Activated CD8-positive, alpha-beta memory T cell treated with anti-CD3 and anti-CD28 coated beads for 48 hours (primary cell): ENCODE measurements at regions not wholly inside any gene's neighbourhood (a gene's known extent, or its start where the extent isn't known, plus 50 kb on each side); places are given as distances from the start of the nearest gene placed in this dataset.
"Not testable (repeated sequence)": the region's sequence is repeated elsewhere in the genome, so short reads cannot be mapped to it uniquely, and the experiment has no call there.

ENCODE experiments used
- DNase-seq, 3 experiments: peaks; one replicate each; pipeline ENCODE4 v3.0.0-alpha.2; 2020; ENCODE audit warnings: low read depth in 2 of 3, low spot score in 2 of 3

DNA sequence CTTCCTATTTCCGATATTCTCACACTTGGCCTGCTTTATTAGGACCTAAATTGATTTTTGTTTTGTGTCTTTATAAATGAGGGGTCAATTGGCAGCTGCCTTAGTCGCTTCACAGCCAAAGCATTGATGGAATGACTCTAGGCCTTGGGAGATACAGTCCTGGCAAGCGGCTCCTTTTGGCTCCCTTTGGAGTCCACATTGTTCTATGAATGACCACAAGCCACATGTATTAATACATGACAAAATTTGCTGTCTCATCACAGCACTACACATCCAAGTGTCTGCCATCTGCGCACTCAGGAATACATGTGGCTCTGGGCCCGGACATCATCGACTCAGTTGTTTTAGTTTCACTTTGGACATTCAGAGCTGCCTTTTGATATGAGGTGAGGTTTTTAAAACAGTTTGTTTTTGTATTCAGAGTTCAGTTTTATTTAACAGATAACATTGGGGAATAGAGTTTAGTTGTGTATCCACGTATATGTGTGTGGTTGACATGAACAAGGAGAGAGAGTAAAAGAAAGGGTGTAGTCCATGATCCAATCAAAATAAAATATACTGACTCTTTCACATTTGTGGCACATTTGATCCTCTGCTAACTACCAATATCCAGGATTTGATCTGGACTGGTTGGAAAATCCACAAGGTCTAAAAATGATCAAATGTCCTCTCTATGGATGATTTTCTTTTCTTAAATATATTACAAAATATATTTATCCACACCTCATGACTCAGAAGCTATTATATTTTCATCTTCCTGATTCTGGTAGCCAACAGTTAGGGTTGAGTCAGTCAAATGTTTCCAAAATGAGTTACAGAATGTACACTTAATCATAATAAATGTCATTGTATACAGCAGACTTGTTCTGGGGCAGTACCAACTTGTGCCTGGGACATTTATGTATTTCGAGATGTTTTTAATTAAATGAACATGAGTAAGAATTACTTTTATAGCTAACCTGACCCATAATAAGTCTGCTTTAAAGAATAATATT is 114.0 kb upstream of the MTAP start:
- no peak for DNase-seq

DNA sequence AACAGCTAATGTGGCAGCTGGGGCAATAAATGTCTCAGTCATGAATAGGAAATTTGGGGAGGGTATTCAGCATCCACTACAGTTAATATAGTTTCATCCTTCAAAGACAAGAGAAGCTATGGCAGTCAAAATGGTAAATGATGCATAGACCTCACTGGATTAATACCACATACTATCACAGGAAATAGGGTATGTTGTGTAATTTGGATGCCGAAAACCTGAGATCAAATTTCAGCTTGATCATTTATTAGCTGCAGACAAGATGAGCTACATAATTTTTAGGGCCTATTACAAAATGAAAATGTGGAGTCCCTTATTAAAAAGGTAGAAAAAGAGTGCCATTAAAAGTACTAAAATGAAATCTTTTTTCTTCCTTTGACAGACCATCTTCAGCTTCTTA is 112.6 kb upstream of the MTAP start:
- no peak for DNase-seq

- no peak for DNase-seq
Measured at GRCh38 chr9:21690561-21690960, 111.9 kb upstream of the MTAP start.

GRCh38 chr9:21692390-21692789 is 110.0 kb upstream of the MTAP start:
- DNase-seq = no peak

- no peak for DNase-seq
Measured at GRCh38 chr9:21694424-21694823, 108.0 kb upstream of the MTAP start.

- DNase-seq = no peak
Measured at GRCh38 chr9:21695443-21695842, 107.0 kb upstream of the MTAP start.

- DNase-seq = no peak
Measured at GRCh38 chr9:21695874-21696341, 106.5 kb upstream of the MTAP start.

- DNase-seq = no peak
Measured at GRCh38 chr9:21696411-21696871, 106.0 kb upstream of the MTAP start.

DNA sequence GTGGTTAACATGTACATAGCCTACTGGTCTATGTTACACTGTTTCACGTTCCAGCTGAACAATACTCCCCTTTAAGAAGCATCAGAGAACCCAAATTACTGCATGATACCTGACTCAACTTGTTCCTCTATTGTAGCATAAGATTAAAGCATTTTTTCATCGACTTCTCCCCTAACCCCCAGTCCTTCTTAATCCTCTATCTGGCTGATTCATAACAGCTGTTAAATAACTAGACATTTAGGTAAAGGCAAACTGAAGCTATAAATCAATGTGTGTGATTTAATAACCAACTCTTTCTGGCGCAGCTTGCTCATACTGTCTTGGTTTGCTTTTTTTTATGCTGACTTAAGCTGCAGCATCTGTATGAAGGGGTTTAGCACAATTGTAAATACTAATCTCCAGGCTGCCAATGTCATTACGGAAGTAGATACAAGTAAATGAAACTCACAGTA is 94.2 kb upstream of the MTAP start:
- no peak for DNase-seq

- no peak for DNase-seq
Measured at GRCh38 chr9:21708856-21709255, 93.6 kb upstream of the MTAP start.

- peak in 2 of 3 experiments; percentile 35 to 36 for DNase-seq
Measured at GRCh38 chr9:21709464-21710058, 92.9 kb upstream of the MTAP start.

GRCh38 chr9:21710548-21711191 is 91.8 kb upstream of the MTAP start:
- no peak for DNase-seq

DNA sequence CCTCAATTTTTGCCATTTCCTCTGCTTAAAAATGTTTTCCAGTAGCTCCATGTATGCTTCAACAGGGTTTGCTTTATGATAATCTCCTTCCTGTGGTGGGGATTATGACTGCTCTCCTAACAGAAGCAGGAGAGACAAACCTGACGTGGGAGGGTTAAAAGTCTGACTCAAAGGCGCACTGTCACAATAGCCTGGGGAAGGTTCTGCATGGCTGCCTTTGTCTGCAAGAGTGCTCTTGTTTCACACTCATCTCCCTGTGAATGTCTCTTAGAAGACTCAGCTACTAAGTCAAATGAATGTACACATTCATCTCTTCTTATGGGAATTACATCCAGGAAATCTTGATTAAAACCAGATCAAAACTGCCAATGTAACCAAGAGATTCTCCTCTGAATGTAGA is 90.9 kb upstream of the MTAP start:
- no peak for DNase-seq

DNA sequence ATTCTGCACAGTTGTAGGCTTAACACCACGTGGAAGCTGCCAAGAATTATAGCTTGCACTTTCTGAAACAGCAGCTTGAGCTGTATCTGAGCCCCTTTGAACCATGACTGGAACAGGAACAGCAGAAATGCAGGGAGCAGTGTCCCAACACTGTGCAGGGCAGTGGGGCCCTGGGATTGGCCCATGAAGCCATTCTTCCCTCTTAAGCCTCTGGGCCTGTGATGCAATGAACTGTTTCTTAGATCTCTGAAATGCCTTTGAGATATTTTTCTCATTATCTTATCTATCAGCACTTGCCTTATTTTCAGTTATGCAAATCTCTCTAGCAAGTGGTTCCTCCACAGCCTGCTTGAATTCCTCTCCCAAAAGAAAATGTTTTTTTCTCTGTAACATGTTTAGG is 87.0 kb upstream of the MTAP start:
- no peak for DNase-seq

- no peak for DNase-seq
Measured at GRCh38 chr9:21720758-21721157, 81.7 kb upstream of the MTAP start.

GRCh38 chr9:21727411-21727810 is 75.0 kb upstream of the MTAP start:
- DNase-seq = not testable (repeated sequence)

GRCh38 chr9:21728781-21729180 is 73.7 kb upstream of the MTAP start:
- no peak for DNase-seq

GRCh38 chr9:21729648-21730047 is 72.8 kb upstream of the MTAP start:
- no peak for DNase-seq

DNA sequence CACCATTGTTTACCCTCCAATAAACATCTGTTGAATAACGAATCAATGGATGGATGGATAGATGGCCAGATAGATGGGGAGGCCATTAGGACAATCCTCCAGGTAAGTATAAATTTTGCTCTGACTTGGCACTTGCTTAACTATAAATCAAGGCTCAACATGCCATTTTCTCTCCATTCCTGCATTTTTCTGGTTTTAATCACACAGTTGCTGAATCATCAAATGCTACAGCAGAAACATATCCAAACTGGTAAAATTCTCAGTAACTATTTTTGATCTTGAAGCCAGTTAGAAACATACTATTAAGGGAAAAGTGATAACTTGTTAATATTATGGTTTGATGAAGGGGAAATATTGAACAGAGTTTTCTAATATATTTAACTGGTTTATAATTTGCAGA is 71.5 kb upstream of the MTAP start:
- no peak for DNase-seq

DNA sequence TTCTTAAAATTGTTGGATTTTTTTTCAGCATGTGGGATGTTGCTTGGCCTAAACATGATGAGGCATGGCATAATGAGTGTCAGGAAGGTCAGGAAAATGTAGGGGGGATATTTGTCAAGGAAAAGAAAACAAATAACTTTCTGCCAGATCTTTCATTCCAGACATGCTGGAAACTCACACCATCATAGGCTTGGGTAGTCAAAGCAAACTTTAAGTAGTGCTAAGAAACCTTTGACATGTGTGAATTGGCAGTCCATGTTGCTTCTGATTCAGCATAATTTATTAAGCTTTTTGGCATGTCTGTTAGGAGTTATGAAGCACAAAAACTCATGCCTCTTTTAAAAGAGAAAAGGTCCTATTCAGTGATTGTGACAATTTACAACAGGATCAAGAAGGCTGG is 61.3 kb upstream of the MTAP start:
- no peak for DNase-seq

- no peak for DNase-seq
Measured at GRCh38 chr9:21744320-21744719, 58.1 kb upstream of the MTAP start.

GRCh38 chr9:21744841-21745240 is 57.6 kb upstream of the MTAP start:
- no peak for DNase-seq
